HG03342 (cell line): ENCODE measurements at regions not wholly inside any gene's neighbourhood (a gene's known extent, or its start where the extent isn't known, plus 50 kb on each side); places are given as distances from the start of the nearest gene placed in this dataset.

ENCODE experiments used
- ATAC-seq: cut with Tn5 transposase; IDR thresholded peaks from one replicate; pipeline ENCODE4 v1.9.1; 2021; ENCODE audit warnings: mild to moderate bottlenecking, moderate library complexity; ENCODE audit not compliant: unreplicated experiment

DNA sequence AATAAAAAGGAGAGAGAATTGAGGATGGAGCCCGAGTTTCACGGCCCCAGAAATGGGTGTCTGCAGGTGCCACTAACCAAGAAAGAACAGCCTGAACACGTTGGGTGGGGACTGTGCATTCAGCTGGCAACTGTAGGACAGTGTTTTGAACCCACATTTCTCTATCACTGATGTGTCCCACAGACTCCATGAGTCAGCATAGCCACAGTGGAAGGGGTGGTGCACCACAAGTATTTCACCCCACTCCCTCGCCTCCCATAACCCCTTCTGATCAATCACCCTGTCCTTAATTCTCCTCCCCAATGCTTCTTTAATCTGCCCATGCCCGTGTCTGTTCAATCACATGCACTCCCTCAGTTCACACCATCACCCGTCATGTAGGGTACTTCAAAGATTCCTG, 291.5 kb downstream of the ZNF516 start:
- ATAC-seq: no peak

DNA sequence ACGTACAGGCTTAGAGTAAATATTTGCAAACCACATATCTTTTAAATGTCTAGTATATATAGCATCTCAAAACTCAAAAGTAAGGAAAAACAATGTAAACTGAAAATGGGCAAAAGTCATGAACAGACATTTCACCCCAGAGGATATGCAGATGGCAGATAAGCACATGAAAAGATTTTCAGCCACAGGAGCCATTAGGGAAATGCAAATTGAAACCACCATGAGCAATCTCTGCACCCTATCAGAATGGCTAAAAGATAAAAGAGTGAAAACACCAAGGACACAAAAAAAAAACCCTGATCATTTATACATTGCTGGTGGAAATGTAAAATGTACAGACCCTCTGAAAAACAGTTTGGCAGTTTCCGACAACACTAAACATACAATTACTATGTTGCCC, 292.7 kb downstream of the ZNF516 start:
- ATAC-seq: no peak

DNA sequence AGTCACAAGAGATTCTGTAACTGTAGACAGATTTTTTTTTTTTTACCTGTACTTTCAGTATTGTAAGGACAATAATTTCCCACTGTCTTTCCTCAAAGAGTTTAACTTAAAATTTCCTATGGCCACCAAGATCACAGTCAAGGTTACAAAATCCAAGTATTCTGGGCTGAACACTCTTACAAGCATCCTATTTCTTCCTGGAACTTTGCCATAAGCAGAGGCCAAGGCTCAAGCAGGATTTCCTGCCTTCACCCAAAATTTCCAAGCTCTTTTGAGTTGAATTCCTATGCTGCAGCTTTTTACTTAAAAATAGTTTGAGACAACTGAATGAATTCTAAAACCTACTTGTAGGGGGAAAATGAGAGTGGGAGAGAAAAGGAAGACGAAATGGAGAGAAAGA, 299.4 kb downstream of the ZNF516 start:
- no peak for ATAC-seq

DNA sequence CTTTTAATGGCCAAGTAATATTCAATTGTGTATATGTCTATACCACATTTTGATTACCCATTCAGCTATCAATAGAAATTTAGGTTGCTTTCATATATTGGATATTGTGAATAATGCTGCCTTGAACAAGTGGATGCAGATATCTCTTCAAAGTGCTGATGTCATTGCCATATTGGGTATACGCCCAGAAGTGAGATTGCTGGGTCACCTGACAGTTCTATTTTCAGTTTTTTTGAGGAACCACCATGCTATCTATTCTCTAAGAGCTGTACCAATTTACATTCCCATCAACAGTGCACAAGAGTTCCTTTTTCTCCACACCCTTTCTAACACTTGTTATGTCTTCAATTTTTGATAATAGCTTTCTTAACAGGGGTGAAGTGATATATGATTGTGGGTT, 306.9 kb downstream of the ZNF516 start:
- ATAC-seq: no peak

DNA sequence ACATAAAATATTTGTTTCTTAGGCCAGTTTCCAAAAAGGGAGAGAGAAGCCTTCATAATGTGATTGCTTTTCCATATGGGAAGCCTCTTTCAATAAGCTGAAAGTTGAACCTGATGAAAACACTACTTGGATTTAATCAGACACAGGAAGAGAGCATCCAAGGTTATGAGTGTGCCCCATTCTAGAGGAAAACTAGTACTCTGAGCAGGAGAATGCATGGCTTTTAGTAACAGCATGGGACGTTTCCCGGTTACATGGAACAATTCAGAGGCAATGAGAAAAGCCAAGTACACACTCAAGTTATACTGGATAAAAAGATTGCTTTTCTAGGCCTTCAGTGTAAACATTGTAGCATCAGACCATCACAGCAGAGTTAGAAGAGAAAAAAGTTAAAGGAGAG, 315.8 kb downstream of the ZNF516 start:
- ATAC-seq: no peak

DNA sequence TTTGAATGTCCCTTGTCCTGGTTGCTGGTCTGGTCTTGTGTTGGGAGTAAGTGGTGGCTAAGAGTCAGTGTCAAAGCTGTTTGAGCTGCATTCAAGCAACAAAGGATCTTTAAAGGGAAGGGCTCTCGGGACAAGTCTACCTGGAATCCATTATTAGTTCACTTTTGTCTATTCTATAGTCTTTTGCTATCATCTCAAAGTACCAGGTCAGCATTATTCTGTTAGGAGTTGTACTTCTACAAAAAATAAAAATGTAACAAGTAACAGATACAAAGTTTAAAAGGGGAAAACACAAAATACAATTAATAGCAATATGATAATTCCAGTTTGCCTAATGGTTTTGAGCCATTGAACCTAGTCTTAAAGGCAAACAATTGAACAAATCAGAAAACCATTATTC, 317.9 kb downstream of the ZNF516 start:
- ATAC-seq: no peak

DNA sequence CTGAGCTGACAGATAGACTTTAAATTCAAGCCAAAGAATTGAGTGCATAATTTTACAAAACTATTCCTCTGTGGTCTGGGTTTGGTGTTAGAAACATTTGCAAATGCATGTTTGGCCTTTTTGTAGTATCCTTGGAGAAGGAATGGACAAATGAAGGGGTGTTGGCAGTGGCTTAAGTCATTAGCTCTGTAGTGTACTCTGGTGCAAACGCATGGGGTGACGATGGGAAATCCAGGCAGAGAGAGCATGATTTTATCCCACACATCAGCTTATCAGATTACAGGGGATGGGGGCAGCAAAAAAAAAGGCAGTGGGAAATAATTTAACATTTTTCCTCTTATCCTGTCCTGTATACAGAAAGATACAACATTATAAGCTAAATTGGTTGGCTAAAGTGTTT, 320.6 kb downstream of the ZNF516 start:
- ATAC-seq: no peak

DNA sequence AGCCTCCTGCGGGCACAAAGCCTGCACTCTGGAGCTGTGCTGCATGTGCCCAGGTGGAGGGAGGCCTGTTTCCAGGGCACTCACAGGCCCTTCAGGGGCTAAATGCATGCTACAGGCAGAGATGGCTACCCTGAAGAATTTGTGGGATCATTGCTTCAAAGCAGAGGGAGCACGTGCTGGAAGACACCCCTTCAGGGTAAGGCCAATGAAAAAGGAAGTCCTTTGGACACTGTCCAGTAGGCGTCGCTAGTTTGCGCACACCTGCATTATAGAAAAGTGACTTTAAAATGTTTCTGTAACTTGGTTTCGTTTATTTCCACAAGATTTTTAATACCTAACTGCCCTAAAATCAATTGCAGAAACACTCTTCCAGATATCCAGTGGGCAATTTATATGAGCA, 325.3 kb downstream of the ZNF516 start:
- no peak for ATAC-seq

DNA sequence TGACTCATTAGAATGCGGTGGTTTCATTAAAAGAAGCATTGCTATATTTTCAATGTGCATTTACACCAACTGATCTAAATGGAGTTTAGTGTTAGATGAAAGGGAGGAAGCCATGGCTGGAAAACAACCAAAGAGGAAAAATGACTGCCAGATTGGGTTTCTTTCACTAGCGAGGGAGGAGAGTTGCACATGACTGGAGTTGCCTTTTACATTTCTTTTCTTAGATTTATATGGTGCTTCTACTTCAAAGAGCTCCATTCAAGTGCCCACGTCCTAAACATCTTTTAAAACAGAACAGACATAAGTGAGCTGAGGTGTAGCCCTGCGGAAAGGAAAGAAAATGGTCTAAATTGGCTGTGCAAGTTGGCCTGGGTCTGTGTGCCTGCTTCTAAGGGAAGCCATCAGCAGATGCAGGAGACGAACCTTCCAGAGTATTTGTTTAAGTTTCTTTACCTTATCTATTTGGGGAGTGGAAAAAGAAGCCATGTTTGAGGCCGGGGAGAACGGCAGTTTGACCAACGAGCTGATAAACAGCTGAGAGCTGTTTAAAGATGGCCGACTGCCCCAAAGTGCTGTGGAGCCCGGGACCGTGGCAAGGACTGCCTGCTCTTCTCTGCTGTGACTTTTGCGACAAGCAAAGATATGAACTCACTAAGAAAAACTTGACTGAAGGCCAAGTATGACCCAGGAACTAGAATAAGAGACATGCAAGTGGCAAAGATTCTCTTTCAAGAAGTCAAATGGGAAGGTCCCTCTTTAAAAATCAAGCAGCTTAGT, 327.0 kb downstream of the ZNF516 start:
- ATAC-seq: no peak

DNA sequence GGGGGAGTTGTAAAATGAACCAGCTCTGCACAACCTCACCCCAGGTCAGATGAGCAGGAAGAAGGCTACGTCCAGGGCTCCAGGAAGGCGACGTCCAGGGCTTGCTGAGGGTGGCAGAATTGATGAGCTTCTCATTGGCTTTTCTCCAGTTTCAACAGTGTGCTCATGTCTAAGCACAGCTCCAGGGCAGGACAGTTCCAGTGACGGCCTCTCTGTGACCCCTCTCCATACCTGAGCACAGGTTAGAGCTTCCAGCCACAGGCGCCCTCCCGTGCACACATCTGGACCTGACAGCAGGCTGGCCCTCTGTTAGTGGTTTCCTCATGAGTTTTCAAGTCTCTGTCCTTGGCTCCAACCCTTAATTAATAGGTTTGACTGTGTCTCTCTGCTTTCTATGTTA, 327.6 kb downstream of the ZNF516 start:
- ATAC-seq: no peak

DNA sequence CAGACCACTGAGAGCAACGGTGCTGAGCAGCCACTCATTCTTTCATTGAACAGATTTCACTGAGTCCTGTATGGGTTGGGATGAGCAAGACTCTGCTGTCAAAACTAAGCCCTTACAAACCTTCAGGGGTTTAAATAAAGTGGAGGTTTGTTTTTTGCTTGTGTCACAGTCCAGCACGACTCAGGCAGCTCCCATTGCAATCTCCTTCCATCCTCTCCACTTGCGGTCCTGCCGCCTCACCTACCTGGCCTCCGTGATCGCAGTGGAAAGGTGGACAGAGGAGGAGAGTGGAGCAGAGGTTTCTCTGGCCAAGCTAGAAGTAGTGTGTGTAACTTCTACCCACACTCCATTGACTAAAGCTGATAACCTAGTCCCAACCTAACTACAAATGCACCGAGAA, 332.2 kb downstream of the ZNF516 start:
- ATAC-seq: no peak

DNA sequence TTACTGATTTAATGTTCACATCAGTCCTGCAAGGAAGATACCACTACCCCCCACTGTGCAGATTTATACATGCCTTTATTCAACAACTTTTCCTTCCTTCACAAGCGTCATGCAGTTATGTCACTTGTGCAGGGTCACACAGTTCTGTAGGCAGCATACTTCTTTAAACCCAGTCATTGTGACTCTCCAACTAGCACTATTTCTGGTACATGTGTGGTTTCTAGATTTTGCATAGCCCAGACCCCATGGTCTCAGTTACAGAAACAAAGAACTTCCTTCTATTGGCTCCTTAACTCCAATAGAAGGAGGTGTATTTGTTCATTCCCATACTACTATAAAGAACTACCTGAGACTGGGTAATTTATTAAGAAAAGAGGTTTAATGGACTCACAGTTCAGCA, 333.1 kb downstream of the ZNF516 start:
- no peak for ATAC-seq

DNA sequence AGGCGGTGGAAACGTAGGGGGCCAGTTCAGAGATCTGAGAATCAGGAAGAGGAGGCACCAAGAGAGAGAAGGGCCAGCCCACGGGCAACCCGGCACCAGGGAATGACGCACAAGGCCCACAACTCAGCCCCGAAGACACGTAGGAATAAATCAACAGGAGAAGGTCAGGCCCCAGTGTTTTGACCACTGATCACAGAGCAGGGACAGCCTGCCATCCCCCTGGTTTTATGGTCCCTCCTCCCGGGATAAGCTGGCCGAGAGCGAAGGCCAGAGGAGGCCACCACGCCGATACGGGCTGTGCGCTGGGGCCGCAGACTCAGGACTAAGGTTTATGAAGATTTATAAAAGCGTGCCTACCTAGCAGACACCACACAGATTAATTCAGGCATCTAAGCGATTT, 341.4 kb downstream of the ZNF516 start:
- no peak for ATAC-seq

DNA sequence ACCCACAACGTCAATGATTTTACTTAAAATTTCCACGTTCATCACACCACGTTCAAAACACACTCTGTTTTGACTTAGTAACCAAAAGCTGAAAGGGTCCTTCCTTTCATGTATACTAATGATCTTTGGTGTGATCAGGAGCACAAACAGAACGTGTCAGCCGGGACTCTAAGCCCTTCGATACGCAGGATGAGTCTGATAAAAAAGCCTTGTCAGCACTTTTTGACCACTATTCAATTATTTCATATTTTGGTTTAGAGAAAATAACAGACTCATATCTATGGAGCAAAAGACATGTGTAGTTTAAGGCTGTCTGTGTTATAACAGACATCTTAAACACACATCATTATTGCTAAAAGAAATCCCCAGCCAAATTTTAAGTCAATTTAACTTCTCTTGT, 345.3 kb downstream of the ZNF516 start:
- no peak for ATAC-seq

DNA sequence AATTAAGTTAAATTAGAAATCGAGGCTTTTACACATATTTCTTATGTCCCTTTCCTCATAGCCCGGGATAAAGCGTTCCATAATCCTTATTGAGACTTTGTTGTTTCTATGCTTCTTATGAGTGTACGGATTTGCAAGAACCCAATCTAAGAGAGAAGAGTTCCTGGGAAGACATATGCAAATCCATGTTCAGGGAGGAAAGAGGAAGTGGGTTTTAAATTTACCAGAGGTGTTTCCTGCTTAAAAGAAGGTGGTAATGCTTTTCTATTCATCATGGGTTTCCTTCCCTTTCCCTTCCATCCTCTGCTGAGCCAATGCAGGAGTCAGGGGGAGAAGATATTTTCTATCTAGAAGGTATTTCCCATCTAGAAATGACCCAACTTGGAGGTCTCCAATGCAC, 345.8 kb downstream of the ZNF516 start:
- ATAC-seq: no peak

DNA sequence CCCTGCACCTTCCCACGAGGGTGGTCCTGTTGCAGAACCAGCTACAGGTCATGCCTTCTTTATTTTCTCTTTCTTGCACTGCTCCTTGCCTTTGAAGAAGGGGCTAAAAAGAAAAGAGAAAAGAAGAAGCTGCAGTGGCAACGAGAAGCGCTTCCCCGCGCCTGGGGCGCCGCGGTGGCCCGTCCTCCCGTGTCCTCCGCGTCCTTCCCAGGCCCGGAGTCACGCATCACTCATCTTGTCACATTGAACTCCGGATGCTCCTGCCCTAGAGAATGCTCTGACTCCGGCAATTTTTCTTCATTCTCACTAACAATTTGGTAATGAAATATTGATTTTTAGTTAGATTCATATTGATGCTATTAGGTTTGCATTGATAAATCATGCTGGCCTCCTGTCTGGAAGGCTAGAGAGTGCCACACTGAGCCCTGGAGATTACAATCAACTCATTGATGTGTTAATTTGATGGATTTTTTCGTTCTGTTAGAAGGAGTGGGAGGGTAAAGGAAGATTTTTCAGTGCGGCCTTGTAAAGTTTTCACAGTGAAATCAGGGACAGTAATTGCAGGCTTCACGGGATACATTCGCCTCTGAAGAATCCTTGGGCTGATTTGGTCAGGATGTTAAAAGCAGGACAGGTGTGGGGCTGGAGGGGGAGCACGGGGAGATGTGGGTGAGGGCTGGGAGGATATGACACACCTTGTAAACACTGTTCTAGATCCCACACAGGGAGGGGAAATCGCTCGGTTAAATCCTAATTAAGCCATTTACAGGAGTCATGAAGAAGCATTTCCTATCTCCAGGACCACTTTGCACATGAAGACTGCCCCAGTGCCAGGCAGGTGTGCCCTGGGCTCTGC, 349.3 kb downstream of the ZNF516 start:
- no peak for ATAC-seq

DNA sequence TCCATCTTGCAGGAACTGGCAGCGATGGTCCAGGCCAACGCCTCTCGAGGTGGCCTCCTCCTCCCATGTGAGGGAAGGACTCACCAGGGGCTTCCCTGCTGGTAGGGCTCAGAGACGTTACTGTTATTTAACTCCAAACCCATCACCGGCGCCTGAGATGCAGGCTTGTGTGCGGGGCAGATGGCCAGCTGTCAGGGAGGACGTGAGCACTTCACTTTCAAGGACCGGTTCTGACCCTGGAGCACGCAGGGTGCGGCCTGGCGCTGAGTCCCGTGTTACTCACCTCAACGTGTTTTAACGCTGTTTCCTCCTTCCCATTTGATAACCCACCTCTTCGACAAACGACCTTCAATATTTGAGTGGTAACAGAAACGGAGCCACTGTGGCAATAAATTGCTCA, 350.2 kb downstream of the ZNF516 start:
- no peak for ATAC-seq

DNA sequence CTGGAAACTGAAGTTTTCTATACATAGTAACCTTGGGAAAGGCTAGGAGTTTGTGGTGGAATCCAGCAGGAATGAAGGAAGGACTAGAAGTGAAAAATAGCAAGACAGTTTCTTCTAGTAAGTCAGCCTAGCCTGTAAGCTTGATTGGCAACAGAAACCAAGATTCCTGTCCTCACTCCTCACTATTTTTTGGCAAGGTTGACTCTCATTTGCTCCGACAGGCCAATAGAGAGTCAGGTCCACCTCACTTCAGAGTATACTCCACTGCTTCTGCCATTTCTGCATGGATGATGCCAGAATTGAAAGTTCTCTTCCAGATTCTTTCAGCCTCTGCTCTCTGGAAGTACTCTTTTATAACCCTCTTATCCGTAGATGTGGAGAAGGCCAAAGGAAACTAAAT, 352.4 kb downstream of the ZNF516 start:
- no peak for ATAC-seq

DNA sequence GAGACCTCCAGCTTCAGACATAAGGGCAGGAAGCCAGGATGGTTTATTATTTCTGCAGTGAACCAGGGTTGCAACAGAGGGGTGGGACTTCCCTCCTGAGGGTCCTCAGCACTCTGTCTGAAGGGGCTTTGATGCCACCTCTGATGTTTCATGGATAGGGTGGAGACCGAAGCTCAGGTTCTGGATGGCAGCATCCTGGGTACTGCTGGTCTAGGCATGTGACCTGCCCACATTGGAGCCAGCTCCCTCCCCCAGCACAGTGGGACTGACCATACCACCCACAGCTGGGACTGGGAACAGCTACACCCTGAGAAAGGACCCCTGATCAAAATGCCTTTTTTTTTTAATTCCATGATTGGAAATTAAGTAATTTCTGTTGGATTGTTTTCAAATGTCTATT, 355.2 kb downstream of the ZNF516 start:
- ATAC-seq: no peak

DNA sequence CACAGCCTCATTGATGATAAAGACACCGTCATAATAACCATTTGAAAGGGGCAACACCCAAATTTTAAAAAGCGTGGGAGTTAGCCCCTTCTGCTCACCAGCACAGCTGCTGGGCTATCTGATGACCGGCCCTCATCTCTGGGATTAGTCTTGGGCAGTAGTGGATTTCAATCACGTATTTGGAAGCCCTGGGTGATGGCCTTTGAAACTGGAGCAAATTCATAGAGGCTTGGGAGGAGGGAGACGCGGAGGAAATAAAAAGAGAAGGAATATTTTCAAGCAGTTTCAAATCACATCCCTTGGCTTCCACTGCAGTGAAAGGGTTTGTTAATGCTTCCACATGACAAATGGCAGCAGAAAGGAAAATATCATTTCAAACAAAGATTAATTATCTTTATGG, 357.8 kb downstream of the ZNF516 start:
- no peak for ATAC-seq

DNA sequence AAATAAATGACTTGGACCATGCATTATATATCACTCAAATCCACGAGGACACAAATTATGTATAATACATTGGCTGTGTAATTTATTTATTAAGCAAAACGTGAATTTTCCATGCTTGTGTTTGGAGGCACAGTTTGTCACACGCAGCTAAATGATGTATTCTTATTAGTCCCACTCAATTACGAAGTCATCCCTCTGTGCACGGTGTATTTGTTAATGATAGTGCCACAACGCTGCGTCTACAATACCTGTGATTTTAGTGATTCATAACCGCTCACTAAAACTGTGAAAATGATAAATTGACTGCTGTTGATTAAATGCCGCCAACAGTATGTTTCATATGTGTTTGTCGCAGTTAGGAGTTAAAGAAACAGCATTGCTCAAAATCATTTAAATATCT, 358.3 kb downstream of the ZNF516 start:
- ATAC-seq: no peak

DNA sequence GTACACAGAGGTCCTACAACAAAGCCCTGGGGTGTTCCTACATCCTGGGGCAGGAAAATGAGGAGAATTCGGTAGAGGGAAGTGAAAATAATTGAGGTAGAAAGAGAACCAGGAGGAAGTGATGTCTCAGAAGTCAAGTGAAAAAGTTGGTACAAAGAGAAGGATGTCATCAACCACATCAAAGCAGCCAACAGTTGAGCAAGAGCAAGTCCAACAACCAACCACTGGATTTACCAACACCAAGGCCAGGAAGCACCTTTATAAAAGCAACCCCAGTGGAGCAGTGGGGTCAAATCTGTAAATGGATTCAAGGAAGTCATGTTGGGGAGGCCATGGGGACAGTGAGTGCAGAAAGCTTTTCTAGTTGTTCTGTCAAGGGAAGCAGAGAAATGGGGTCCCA, 360.4 kb downstream of the ZNF516 start:
- ATAC-seq: no peak
